GM19193 (cell line): ENCODE measurements at regions not wholly inside any gene's neighbourhood (a gene's known extent, or its start where the extent isn't known, plus 50 kb on each side); places are given as distances from the start of the nearest gene placed in this dataset.

Experiments
- POLR2A ChIP-seq: IDR thresholded peaks from 4 replicates; pipeline ENCODE4 v1.6.1; 2011; ENCODE audit not compliant: insufficient read depth, insufficient read length; ENCODE audit errors: extremely low read depth

GRCh38 chr5:28017178-28017577 lies 978.8 kb upstream of the CDH9 start:
- TF ChIP-seq POLR2A = no peak

DNA sequence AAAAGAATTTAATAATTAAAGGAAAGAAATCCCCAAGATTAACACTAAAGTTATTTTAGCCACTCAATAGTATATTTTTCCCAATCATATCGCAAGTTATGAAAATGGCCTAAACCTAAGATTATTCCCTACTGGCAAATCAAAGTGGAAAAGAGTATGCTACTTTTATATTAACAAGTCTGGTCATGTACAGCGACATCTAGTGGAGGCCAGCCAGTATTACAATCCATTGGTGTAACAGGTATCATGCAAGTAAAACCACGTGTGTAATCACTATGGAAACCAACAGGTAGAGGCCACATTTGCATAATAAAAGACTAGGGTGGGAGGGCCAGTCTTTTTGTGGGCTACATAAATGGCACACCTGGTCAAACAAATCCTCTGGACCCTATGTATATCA lies 976.4 kb upstream of the CDH9 start:
- no peak for TF ChIP-seq POLR2A

DNA sequence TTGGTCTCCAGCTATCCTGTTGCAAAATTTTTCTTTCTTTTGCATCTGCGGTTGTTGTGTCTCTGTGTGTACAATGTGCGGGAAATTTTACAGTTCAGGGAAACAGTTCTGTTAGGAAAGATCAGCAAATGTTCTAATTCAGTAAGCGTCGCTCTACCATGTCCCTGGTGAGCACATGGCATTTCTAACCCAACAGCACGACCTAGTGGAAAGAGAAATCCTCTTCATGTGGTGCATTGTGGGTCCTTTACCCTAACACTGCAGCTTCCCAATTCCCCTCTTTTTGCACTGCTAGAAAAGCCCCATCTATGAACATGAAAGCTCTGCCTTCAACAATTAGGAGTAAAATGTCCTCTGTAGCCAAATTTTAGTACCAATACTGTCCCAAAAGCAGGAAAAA lies 974.2 kb upstream of the CDH9 start:
- TF ChIP-seq POLR2A = no peak

DNA sequence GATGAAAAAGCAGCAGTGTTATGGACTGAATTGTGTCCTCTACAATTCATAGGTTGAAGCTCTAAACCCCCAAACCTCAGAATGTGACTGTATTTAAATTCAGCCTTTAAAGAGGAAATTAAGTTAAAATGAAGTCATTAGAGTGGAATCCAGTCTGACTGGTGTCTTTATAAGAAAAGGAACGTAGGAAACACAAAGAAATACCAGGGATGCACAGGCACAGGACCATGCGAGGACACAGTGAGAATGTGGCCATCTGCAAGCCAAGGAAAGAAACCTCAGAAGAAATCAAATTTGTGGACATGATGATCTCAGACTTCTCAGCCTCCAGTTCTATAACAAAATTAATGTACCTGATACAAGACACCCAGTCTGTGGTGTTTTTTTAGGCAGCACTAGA lies 971.2 kb upstream of the CDH9 start:
- TF ChIP-seq POLR2A = no peak

DNA sequence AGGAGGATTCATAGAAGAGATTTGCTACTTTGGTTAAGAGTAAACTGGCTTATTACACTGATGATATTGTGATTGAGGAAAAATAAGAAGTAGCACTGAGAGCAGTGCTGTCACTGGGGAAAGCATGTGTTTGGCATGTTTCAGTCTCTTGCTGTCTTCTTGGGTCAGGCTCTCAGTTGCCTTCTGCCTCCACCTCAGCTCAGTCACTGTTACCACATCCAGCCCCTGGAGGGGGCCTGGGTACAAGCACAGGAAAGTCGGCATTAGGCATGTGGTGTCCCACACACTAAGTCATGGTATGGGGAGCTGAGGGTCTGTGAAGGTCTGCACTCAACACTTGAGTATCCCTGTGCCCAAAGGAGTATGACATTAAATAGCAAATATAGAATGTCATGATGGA lies 958.3 kb upstream of the CDH9 start:
- TF ChIP-seq POLR2A = no peak

- no peak for TF ChIP-seq POLR2A
These were observed 957.5 kb upstream of the CDH9 start for GRCh38 chr5:27995867-27996266.

DNA sequence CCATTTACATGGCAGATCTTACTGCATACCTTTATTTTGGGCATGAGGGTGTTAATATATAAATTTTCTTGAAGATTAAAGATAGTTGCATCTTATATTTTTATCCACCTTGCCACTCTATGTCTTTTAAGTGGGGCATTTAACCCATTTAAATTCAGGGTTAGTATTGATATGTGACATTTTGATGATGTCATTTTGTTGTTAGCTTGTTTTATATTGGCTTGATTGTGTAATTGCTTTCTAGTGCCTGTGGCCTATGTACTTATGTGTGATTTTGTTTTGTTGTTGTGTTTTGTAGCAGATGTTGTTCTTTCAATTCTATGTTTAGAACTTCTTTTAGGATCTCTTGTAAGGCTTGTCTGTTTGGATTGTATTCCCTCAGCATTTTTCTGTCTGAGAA lies 939.9 kb upstream of the CDH9 start:
- TF ChIP-seq POLR2A = no peak

DNA sequence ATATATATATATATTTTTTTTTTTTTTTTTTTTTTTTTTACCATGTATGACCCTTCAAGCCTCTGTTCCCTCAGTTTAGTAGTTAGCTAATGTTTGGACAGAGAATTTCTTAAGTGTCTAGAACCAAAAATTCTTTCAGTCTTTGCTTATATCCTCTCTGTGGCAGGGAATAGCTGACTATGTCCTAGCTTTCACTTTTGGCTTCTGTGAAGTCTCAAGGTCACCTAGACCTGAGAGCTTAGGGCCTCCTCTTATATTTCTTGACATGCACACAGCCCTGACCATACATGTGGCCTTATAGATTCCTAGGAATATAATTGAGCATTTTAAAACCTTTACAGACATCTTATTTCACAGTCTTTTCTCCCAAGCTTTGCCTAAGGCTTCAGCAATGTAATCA lies 930.8 kb upstream of the CDH9 start:
- no peak for TF ChIP-seq POLR2A

GRCh38 chr5:27963050-27963783 lies 924.8 kb upstream of the CDH9 start:
- no peak for TF ChIP-seq POLR2A

DNA sequence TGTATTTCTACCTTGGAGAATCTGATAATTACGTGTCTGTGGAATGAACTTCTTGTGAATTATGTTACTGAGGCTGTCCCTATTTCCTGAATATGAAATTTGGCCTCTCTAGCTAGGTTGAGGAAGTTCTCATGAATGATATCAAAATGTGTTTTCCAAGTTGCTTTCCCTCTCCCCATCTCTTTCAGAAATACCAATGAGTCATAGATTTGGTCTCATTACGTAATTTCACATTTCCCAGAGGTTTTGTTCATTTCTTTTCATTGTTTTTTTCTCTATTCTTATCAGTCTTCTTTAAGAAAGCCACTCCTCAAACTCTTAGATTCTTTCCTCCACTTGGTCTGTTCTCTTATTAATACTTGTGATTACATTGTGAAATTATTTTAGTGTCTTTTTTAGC lies 923.8 kb upstream of the CDH9 start:
- TF ChIP-seq POLR2A = no peak

GRCh38 chr5:27947088-27947487 lies 908.7 kb upstream of the CDH9 start:
- TF ChIP-seq POLR2A = no peak

DNA sequence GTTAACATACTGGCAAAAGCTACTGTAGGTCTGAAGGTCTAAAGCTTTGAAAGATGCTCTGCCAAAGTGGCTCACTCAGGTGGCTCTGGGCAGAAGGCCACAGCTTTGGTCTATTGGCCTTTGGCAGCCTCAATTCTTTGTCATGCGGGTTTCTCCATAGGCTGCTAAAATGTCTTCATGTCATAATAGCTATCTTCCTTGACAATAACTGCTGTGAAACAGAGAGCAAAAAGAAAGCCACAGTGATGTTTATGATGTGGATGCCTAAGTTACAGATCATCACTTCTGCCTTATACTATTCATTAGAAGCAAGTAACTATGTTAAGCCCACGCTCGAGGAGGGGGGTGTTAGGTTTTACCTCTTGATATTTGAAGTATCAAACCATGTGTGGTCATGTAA lies 906.1 kb upstream of the CDH9 start:
- no peak for TF ChIP-seq POLR2A

DNA sequence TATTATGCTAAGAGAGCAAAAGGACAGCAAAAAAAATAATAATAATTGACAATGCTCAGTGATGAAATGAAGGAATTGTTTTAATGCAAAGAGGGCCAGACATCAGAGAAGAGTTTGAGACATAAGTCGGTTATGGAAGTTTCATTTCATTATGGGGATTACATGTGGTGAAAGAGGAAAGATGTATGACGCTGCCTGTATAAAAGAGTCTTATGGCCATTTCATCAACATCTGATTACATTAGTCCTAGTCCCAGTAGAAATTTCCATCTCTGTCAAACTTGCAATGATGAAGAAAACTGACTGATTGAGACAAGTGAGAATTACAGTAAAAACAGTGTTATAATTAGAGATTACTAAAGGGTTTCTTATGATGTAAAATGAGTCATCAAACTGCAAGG lies 900.6 kb upstream of the CDH9 start:
- no peak for TF ChIP-seq POLR2A

DNA sequence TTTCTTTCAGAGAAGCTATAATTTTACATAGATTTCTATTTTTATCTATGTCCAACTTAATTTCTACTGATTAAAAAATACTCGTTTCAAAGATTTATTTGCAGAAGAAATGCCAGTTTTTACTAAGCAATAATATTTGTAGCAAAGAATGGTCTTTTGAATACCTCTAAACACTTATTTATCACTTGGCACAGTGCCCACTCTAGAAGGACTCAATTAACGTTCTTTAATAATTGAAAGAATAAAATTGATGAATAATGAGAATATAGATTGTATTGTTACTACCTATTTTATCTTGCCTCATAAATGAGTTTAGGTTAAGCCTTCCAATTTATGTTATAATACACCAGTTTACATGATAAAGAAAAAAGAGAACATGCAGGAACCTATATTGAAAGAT lies 889.7 kb upstream of the CDH9 start:
- no peak for TF ChIP-seq POLR2A

GRCh38 chr5:27911216-27911615 lies 872.8 kb upstream of the CDH9 start:
- no peak for TF ChIP-seq POLR2A

GRCh38 chr5:27908341-27908740 lies 870.0 kb upstream of the CDH9 start:
- no peak for TF ChIP-seq POLR2A
